ENCODE measurements at regions not wholly inside any gene's neighbourhood (a gene's known extent, or its start where the extent isn't known, plus 50 kb on each side); places are given as distances from the start of the nearest gene placed in this dataset.

DNA sequence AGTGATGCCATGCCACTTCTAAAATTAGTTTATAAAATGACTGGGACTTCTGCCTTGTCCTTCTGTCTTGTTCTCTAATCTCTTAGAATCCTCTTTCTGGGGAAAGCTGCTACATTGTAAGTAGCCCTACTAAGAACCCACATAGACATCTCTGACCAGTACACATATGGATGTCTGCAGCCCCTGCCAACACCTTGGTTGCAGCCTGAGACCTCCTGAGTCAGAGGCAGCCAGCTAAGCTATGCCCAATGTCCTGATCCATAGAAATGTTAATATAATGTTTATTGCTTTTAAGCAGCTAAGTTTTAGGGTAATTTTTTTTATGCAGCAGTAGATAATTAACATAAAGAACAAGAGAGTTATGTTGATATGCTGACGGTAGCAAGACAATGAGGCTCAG is 1029.5 kb upstream of the INTU start:
- TF ChIP-seq POLR2A (IDR thresholded peaks at IDR 0.05): no peak
- no peak for TF ChIP-seq CTCF (IDR thresholded peaks at IDR 0.05 in 4 of 5, conservative IDR thresholded peaks at IDR 0.05 in 1 of 5)
